HG03095 (cell line): ENCODE measurements at regions not wholly inside any gene's neighbourhood (a gene's known extent, or its start where the extent isn't known, plus 50 kb on each side); places are given as distances from the start of the nearest gene placed in this dataset.

Source experiments
- ATAC-seq: cut with Tn5 transposase; IDR thresholded peaks from one replicate; pipeline ENCODE4 v1.9.1; 2021; ENCODE audit warnings: moderate library complexity; ENCODE audit not compliant: unreplicated experiment

GRCh38 chr12:17695495-17695894 lies 394.5 kb downstream of the RERGL start:
- ATAC-seq: no peak

GRCh38 chr12:17691369-17691768 lies 398.6 kb downstream of the RERGL start:
- no peak for ATAC-seq

GRCh38 chr12:17680220-17680619 lies 409.8 kb downstream of the RERGL start:
- ATAC-seq: no peak

- no peak for ATAC-seq
Measured at GRCh38 chr12:17666641-17667324, 423.2 kb downstream of the RERGL start.

- no peak for ATAC-seq
Measured at GRCh38 chr12:17665839-17666238, 424.2 kb downstream of the RERGL start.

GRCh38 chr12:17661250-17661649 lies 428.7 kb downstream of the RERGL start:
- no peak for ATAC-seq

GRCh38 chr12:17652436-17652835 lies 437.6 kb downstream of the RERGL start:
- no peak for ATAC-seq

GRCh38 chr12:17642340-17642650 lies 447.7 kb downstream of the RERGL start:
- ATAC-seq: no peak

GRCh38 chr12:17640615-17641014 lies 449.4 kb downstream of the RERGL start:
- no peak for ATAC-seq

GRCh38 chr12:17618831-17619230 lies 471.2 kb downstream of the RERGL start:
- ATAC-seq: no peak

- ATAC-seq: no peak
Measured at GRCh38 chr12:17609701-17610100, 480.3 kb downstream of the RERGL start.

- no peak for ATAC-seq
Measured at GRCh38 chr12:17609153-17609552, 480.8 kb downstream of the RERGL start.

GRCh38 chr12:17595111-17595510 lies 494.9 kb downstream of the RERGL start:
- no peak for ATAC-seq

GRCh38 chr12:17593715-17594406 lies 496.1 kb downstream of the RERGL start:
- ATAC-seq: no peak

- ATAC-seq: no peak
Measured at GRCh38 chr12:17592472-17592871, 497.5 kb downstream of the RERGL start.

- no peak for ATAC-seq
Measured at GRCh38 chr12:17591005-17591681, 498.9 kb downstream of the RERGL start.

GRCh38 chr12:17588968-17589367 lies 501.0 kb downstream of the RERGL start:
- ATAC-seq: no peak

GRCh38 chr12:17579205-17580026 lies 510.6 kb downstream of the RERGL start:
- no peak for ATAC-seq

- no peak for ATAC-seq
Measured at GRCh38 chr12:17577405-17577804, 512.6 kb downstream of the RERGL start.

GRCh38 chr12:17572250-17572649 lies 517.7 kb downstream of the RERGL start:
- no peak for ATAC-seq

- no peak for ATAC-seq
Measured at GRCh38 chr12:17571047-17571446, 518.9 kb downstream of the RERGL start.
